T-helper 2 cell treated with Interferon-gamma antibody and Interleukin-4, amounts not matched to agents 5 μg/mL and 100 μg/mL, for 36 hours (primary cell): ENCODE measurements at regions not wholly inside any gene's neighbourhood (a gene's known extent, or its start where the extent isn't known, plus 50 kb on each side); places are given as distances from the start of the nearest gene placed in this dataset.

ENCODE experiments used
- DNase-seq: peaks from one replicate; pipeline ENCODE4 v3.0.0; 2021; ENCODE audit warnings: low spot score
- H3K27ac Mint-ChIP-seq: one replicate; pipeline ENCODE4 v1.8.0; 2021; ENCODE audit warnings: mild to moderate bottlenecking, mixed read lengths
- H3K27me3 Mint-ChIP-seq: one replicate; pipeline ENCODE4 v1.8.0; 2021; ENCODE audit warnings: low read depth, mixed read lengths
- H3K36me3 Mint-ChIP-seq: one replicate; pipeline ENCODE4 v1.8.0; 2021; ENCODE audit warnings: low read depth, mixed read lengths
- H3K4me1 Mint-ChIP-seq: one replicate; pipeline ENCODE4 v1.8.0; 2021; ENCODE audit warnings: low read depth, mixed read lengths
- H3K4me3 Mint-ChIP-seq: one replicate; pipeline ENCODE4 v1.8.0; 2022; ENCODE audit warnings: mild to moderate bottlenecking, moderate library complexity, mixed read lengths
- H3K9me3 Mint-ChIP-seq: one replicate; pipeline ENCODE4 v1.8.0; 2021; ENCODE audit warnings: mixed read lengths

- H3K27ac Mint-ChIP-seq = peak overlapping the region; percentile 20
- no peaks in the 10 kb centered on the region for H3K27me3 Mint-ChIP-seq
- no peak for DNase-seq
- H3K36me3 Mint-ChIP-seq = peaks cover 13% of the 10 kb centered on the region
- no peak overlapping the region for H3K4me3 Mint-ChIP-seq
- H3K9me3 Mint-ChIP-seq = peaks cover 30% of the 10 kb centered on the region
- peaks cover 16% of the 10 kb centered on the region for H3K4me1 Mint-ChIP-seq
Observed at GRCh38 chr3:177314897-177315296, 117.6 kb upstream of the TBL1XR1 start.

DNA sequence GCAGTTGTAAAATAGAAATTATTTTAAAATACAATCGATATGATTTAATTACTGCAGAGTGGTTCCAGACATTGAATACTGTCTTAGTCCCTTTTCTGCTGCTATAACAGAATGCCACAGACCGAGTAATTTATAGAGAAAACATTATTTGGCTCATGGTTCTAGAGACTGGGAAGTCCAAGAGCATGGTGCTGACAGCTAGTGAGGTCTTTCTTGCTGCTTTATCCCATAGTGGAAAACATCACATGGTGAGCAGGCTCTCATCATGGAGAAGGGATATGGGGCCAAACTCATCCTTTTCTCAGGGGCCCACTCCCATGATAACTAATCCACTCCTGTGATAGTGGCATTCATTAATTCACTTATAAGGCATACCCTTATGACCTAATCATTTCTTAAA, 120.0 kb upstream of the TBL1XR1 start:
- H3K4me3 Mint-ChIP-seq = no peak overlapping the region
- H3K27me3 Mint-ChIP-seq = peaks cover 3% of the 10 kb centered on the region
- no peak overlapping the region for H3K27ac Mint-ChIP-seq
- H3K36me3 Mint-ChIP-seq = peaks cover 10% of the 10 kb centered on the region
- H3K4me1 Mint-ChIP-seq = peaks cover 28% of the 10 kb centered on the region
- no peak for DNase-seq
- peaks cover 14% of the 10 kb centered on the region for H3K9me3 Mint-ChIP-seq

DNA sequence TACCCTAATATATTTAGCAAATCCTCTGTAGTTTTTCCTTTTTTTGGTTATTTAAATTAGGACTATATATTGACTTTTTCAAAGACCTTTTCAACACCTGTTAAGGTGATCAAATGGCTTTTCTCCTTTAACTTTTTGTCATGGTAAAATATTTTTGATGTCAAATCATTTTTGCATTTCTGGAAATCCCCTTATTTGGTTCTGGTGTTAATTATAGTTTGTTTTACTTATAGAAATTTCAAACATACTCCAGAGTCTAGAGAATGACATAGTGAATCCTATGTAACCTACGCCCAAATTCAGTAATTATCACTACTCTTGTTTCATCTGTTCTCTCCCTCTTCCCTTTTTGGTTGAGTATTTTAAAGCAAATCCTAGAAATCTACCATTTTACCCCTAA, 121.3 kb upstream of the TBL1XR1 start:
- H3K36me3 Mint-ChIP-seq = peaks cover 6% of the 10 kb centered on the region
- H3K4me3 Mint-ChIP-seq = no peak overlapping the region
- H3K4me1 Mint-ChIP-seq = peaks cover 25% of the 10 kb centered on the region
- peaks cover 9% of the 10 kb centered on the region for H3K9me3 Mint-ChIP-seq
- H3K27me3 Mint-ChIP-seq = peaks cover 3% of the 10 kb centered on the region
- H3K27ac Mint-ChIP-seq = no peak overlapping the region
- no peak for DNase-seq

DNA sequence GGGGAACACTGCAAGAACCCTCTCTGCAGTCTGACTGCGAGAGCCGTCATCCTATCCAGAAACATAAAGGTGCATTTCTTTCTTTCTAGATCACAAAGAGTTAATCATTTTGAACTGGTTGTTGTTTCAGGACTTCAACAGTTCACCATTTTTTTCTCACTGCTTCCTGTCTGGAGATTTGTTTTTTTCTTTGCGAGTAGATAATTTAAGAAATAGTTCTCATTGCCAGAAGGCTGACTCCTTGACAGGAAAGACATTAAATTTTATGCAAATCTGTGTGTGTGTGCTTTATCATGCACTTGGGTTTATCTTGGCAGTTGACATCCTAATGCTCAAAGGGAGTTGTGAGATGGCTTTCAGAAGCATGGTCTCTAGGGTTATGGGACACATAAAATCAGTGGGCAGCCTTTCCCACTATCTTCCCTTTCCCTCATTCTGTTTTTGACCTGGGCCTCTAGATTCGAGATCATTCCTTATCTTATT, 123.5 kb upstream of the TBL1XR1 start:
- Mint-ChIP-seq H3K36me3 (peaks cover 6% of the 10 kb centered on the region), H3K9me3 (peaks cover 9% of the 10 kb centered on the region), H3K27me3 (peaks cover 3% of the 10 kb centered on the region), H3K4me3 (no peak overlapping the region), H3K4me1 (peaks cover 22% of the 10 kb centered on the region), H3K27ac (no peak overlapping the region)
- no peak for DNase-seq

- H3K36me3 Mint-ChIP-seq = peaks cover 6% of the 10 kb centered on the region
- no peak for DNase-seq
- no peak overlapping the region for H3K27ac Mint-ChIP-seq
- H3K4me1 Mint-ChIP-seq = peaks cover 22% of the 10 kb centered on the region
- no peak overlapping the region for H3K4me3 Mint-ChIP-seq
- H3K9me3 Mint-ChIP-seq = peaks cover 9% of the 10 kb centered on the region
- peaks cover 6% of the 10 kb centered on the region for H3K27me3 Mint-ChIP-seq
Observed at GRCh38 chr3:177321819-177322218, 124.5 kb upstream of the TBL1XR1 start.

DNA sequence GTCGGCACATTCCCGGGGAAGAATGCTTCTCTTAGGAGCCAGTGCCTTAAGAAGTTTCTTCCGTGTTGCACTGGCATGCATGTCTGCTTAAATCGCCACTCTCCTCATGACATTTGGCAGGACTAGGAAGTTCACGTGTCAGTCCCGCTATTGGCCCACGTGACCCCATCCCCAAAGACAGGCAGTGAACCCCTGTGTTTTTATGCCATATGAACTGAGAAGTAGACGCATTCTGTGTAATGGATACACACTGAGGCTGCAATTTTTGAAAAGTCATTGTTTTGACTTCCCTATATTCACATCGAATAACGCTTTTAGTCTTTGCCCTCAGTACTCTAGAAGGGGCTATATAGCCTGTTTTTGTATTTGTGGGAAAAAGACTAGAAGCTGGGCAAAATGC, 125.6 kb upstream of the TBL1XR1 start:
- Mint-ChIP-seq H3K4me3 (no peak overlapping the region), H3K4me1 (peaks cover 15% of the 10 kb centered on the region), H3K27ac (no peak overlapping the region), H3K27me3 (peaks cover 6% of the 10 kb centered on the region), H3K36me3 (peaks cover 4% of the 10 kb centered on the region), H3K9me3 (peaks cover 2% of the 10 kb centered on the region)
- DNase-seq = no peak

DNA sequence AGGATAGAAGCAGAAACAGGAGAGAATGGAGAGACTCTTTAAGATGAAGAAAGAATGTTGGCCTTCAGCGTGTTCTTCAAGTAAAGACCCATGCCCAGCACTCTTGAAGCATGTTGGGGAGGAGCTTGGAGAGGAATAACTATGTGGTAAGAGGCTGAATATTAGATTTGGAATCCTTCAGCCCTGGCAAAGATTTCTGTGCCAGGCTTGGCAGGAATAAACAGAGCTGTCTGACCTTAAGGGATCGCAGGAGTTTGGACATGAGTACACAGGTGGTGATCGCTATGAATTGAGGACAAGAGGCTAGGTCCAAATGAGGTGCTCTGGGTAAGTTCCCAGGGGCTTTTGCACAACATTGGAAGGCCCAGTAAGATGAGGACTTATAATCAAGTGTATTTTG, 132.6 kb upstream of the TBL1XR1 start:
- no peaks in the 10 kb centered on the region for H3K36me3 Mint-ChIP-seq
- H3K27me3 Mint-ChIP-seq = peaks cover 4% of the 10 kb centered on the region
- no peak for DNase-seq
- H3K4me1 Mint-ChIP-seq = peaks cover 6% of the 10 kb centered on the region
- H3K27ac Mint-ChIP-seq = no peak overlapping the region
- H3K9me3 Mint-ChIP-seq = no peaks in the 10 kb centered on the region
- no peak overlapping the region for H3K4me3 Mint-ChIP-seq

DNA sequence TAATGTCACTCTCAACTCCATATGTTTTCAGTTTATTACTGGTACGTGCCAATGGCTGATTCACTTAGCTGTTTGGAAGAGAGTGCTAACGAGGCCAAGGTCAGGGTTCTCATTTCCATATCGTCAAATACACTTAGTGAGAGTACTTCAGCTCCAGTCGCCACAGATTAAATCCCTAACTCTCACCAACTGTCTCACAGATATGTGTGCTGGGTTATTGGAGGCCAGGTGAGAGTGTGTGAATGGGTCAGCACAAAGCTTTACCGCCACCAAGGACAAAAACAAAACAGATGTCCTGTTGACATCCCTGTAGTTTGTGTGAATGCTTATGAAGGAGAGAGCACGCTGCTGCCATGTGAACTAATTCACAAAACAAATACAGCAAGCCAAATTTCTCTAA, 133.5 kb upstream of the TBL1XR1 start:
- peaks cover 6% of the 10 kb centered on the region for H3K4me1 Mint-ChIP-seq
- H3K36me3 Mint-ChIP-seq = no peaks in the 10 kb centered on the region
- H3K27ac Mint-ChIP-seq = no peak overlapping the region
- no peak for DNase-seq
- H3K27me3 Mint-ChIP-seq = peaks cover 4% of the 10 kb centered on the region
- H3K9me3 Mint-ChIP-seq = no peaks in the 10 kb centered on the region
- no peak overlapping the region for H3K4me3 Mint-ChIP-seq

DNA sequence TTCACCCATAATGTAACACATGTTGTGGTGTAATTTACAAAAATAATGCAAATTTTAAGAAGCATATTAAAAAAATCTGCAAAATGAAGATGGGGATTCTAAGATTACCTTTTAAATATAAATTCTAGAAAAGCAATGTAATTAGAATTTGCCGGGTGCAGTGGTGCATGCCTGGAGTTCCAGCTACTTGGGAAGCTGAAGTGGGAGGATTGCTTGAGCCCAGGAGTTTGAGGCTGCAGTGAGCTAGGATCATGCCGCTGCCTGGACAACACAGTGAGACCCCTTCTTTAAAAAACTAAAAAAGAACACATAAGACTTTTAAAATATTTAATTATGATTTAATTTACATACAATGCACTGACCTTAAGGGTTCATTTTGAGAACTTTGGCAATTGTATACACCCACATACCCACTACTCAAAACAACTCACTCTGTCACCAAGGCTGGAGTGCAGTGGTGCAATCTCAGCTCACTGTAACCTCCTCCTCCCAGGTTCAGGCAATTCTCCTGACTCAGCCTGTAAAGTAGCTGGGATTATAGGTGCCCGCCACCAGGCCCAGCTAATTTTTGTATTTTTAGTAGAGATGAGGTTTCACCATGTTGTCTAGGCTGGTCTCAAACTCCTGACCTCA, 134.0 kb upstream of the TBL1XR1 start:
- Mint-ChIP-seq H3K4me1 (peaks cover 9% of the 10 kb centered on the region), H3K9me3 (no peaks in the 10 kb centered on the region), H3K36me3 (no peaks in the 10 kb centered on the region), H3K4me3 (no peak overlapping the region), H3K27ac (no peak overlapping the region), H3K27me3 (peaks cover 3% of the 10 kb centered on the region)
- DNase-seq = no peak

- Mint-ChIP-seq H3K27ac (no peak overlapping the region), H3K4me1 (peaks cover 16% of the 10 kb centered on the region), H3K9me3 (no peaks in the 10 kb centered on the region), H3K36me3 (peaks cover 5% of the 10 kb centered on the region), H3K4me3 (no peak overlapping the region), H3K27me3 (no peaks in the 10 kb centered on the region)
- DNase-seq = no peak
Observed at GRCh38 chr3:177332955-177333354, 135.7 kb upstream of the TBL1XR1 start.

DNA sequence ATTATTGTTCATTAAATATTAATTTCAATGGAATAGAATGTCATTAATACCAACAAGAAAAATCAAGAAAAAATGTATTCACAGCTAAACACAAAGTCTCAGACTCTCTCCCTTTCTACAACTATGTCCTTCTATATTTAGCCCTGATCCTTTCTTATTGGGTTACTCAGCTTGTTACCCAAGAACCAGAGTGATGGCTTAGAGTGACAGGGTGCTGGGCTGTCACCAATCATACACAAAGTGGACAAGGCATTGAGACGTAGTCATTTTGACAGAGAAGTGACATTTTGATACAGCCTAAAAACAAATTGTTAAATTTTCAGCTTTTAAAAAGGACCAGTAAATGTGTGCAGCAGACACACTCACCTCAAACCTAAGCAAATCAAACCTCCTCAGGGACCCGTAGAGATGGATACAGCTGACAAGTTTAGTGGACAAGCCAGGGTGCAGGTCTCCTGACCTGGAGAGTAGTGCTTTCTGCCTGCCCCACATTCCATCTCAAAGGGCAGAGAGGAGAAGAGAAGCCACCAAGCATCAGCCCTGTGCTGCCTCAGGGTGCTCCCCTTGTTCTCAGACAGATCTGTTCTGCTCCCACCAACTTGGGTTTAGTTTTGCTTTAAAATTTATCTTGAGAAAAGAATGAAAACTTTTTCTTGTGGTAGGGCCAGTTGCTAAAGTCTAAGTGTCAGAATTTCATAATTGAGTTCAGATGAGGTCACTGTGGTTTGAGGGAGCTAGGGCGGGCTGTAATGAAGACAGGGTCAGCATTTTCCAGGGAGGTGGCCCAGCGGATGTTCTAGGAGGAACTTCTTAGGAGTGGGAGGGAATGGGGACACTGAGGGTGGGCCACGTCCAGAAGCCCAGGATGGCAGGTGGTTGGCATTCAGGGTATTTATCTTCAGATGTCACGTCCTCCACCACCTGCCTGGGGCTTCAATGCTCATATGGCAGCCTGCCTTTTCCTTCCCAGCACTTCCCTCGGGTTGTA, 136.5 kb upstream of the TBL1XR1 start:
- no peak for DNase-seq
- H3K27me3 Mint-ChIP-seq = no peaks in the 10 kb centered on the region
- H3K4me1 Mint-ChIP-seq = peaks cover 21% of the 10 kb centered on the region
- H3K27ac Mint-ChIP-seq = no peak overlapping the region
- no peak overlapping the region for H3K4me3 Mint-ChIP-seq
- H3K36me3 Mint-ChIP-seq = peaks cover 5% of the 10 kb centered on the region
- H3K9me3 Mint-ChIP-seq = no peaks in the 10 kb centered on the region

DNA sequence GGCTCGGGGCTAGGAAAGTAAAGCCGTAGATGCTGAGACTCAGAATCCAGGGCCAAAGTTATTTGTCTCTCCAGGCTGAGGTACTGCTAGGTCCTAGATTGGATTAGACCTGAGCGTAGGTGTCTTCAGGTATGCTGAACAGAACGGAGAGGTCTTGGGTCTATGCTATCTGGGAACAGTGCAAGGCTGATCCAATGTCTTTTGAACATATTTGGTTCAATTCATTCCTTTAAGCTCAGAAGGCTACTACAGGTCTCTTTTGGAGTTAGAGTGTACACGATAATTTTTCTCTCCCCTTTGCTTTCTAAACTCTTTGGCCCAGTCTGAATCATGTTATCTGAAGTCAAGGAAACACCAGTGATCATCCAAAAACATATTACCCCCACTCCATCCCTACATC, 137.5 kb upstream of the TBL1XR1 start:
- no peak overlapping the region for H3K27ac Mint-ChIP-seq
- H3K4me3 Mint-ChIP-seq = no peak overlapping the region
- DNase-seq = no peak
- no peaks in the 10 kb centered on the region for H3K27me3 Mint-ChIP-seq
- H3K4me1 Mint-ChIP-seq = peaks cover 28% of the 10 kb centered on the region
- H3K36me3 Mint-ChIP-seq = peaks cover 5% of the 10 kb centered on the region
- no peaks in the 10 kb centered on the region for H3K9me3 Mint-ChIP-seq

DNA sequence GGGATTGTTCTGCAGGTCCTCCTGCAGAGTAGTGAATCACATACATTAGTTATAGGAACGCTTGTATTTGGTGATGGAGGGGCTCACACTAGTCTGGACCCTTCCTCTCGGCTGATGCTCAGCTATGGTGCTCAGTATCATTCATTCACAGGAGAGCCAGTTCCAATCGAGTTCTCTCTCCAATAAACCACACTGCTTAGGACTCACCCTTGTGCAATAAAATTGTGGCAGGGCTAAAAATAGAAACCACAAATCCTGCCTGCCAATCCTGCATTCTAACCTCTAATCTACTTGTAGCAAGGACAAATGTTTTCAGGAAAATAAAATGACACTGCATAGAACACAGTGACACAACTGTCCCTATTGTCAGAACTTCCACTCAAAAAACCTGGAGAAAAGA, 138.4 kb upstream of the TBL1XR1 start:
- peaks cover 28% of the 10 kb centered on the region for H3K4me1 Mint-ChIP-seq
- DNase-seq = no peak
- H3K27me3 Mint-ChIP-seq = no peaks in the 10 kb centered on the region
- H3K27ac Mint-ChIP-seq = no peak overlapping the region
- H3K36me3 Mint-ChIP-seq = peaks cover 5% of the 10 kb centered on the region
- H3K9me3 Mint-ChIP-seq = no peaks in the 10 kb centered on the region
- no peak overlapping the region for H3K4me3 Mint-ChIP-seq

DNA sequence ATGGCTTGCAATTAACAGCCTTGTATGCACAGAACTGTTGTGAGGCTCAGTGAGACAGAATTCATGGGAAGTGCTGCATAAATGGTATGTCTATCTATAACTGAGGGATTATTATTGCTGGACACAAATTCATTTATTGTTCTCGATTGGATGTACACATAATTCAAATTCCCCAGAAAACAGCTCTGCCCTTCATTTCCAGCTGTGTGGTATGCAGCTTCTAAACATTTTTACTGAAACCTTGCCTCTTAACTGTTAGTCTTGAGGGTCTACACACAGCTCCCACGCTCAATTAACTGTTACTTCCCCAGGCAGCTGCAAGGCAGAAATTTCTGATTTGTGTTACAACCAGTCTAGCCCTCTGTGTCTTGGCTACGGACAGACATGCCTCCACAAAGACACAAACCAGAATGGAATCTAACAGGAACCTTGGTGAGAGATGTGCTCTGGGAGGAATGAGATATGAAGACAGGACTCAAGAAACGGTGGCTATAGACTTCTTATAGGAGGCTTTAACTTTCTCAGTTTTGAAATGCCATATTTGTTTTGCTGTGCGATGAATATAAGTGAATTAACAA, 139.7 kb upstream of the TBL1XR1 start:
- Mint-ChIP-seq H3K27me3 (no peaks in the 10 kb centered on the region), H3K27ac (no peak overlapping the region), H3K36me3 (peaks cover 5% of the 10 kb centered on the region), H3K4me1 (peaks cover 28% of the 10 kb centered on the region), H3K9me3 (no peaks in the 10 kb centered on the region), H3K4me3 (no peak overlapping the region)
- DNase-seq = no peak
